ENCODE measurements at regions not wholly inside any gene's neighbourhood (a gene's known extent, or its start where the extent isn't known, plus 50 kb on each side); places are given as distances from the start of the nearest gene placed in this dataset.

- TF ChIP-seq HDAC2 (IDR thresholded peaks at IDR 0.05) (no peak), BCL3 (IDR thresholded peaks at IDR 0.05) (no peak), ELK1 (IDR thresholded peaks at IDR 0.05; ENCODE audit: low read depth, low read length) (no peak), RAD21 (conservative IDR thresholded peaks at IDR 0.05 in 1 of 2, IDR thresholded peaks at IDR 0.05 in 1 of 2) (no peak), RARB (CRISPR knock-in tag; IDR thresholded peaks at IDR 0.05) (no peak), ZC3H11A (IDR thresholded peaks at IDR 0.05) (no peak), PBX3 (IDR thresholded peaks at IDR 0.05) (no peak), NFE2L2 (conservative IDR thresholded peaks at IDR 0.05; ENCODE audit: low read length) (no peak), HEYL (CRISPR knock-in tag; IDR thresholded peaks at IDR 0.05) (no peak), REST (IDR thresholded peaks at IDR 0.05) (no peak), MYC (IDR thresholded peaks at IDR 0.05; ENCODE audit: borderline replicate concordance, low read length) (no peak), BHLHE40 (IDR thresholded peaks at IDR 0.05; ENCODE audit: low read depth, low read length) (no peak), CHD4 (IDR thresholded peaks at IDR 0.05; ENCODE audit: borderline replicate concordance) (no peak), FOSB (CRISPR knock-in tag; IDR thresholded peaks at IDR 0.05) (no peak), RFX5 (IDR thresholded peaks at IDR 0.05) (no peak)
- H3K27ac ChIP-seq, result no peak overlapping the region
- POLR2A ChIA-PET, result no interaction called here
- no peak overlapping the region for H3K4me3 ChIP-seq
- CTCF ChIA-PET, result no interaction called here
- DNase-seq (ENCODE audit: low read depth in 1 of 2, low spot score in 1 of 2) (no peak), FAIRE-seq (no peak), ATAC-seq (no peak)
- H3K9me3 ChIP-seq, result no peaks in the 10 kb centered on the region
- no peaks in the 10 kb centered on the region for H3K4me1 ChIP-seq
- H3K4me2 ChIP-seq, result no peak overlapping the region
- WGBS (ENCODE audit: missing lambda C conversion rate), result 4% methylated on average over 2 of the region's 2 CpGs
These were observed 311.3 kb upstream of the KLHL29 start for GRCh38 chr2:23073671-23074070.

GRCh38 chr2:23077596-23077995 is 307.4 kb upstream of the KLHL29 start:
- 0% methylated on average over 4 of the region's 4 CpGs for WGBS (ENCODE audit: missing lambda C conversion rate)
- no peak overlapping the region for H3K4me2 ChIP-seq
- POLR2A ChIA-PET, result no interaction called here
- H3K4me1 ChIP-seq, result no peaks in the 10 kb centered on the region
- TF ChIP-seq RAD21 (conservative IDR thresholded peaks at IDR 0.05 in 1 of 2, IDR thresholded peaks at IDR 0.05 in 1 of 2) (no peak), CHD2 (IDR thresholded peaks at IDR 0.05; ENCODE audit: low read length, partially characterized antibody) (no peak), ZSCAN20 (CRISPR knock-in tag; IDR thresholded peaks at IDR 0.05) (no peak), RCOR1 (IDR thresholded peaks at IDR 0.05; ENCODE audit: low read depth, low read length) (no peak)
- DNase-seq (ENCODE audit: low read depth in 1 of 2, low spot score in 1 of 2) (no peak), FAIRE-seq (no peak), ATAC-seq (no peak)
- no peak overlapping the region for H3K4me3 ChIP-seq
- no peaks in the 10 kb centered on the region for H3K9me3 ChIP-seq
- CTCF ChIA-PET, result no interaction called here
- H3K27ac ChIP-seq, result no peak overlapping the region
